ENCODE measurements at regions not wholly inside any gene's neighbourhood (a gene's known extent, or its start where the extent isn't known, plus 50 kb on each side); places are given as distances from the start of the nearest gene placed in this dataset.
"Not testable (repeated sequence)": the region's sequence is repeated elsewhere in the genome, so short reads cannot be mapped to it uniquely, and the experiment has no call there.

DNA sequence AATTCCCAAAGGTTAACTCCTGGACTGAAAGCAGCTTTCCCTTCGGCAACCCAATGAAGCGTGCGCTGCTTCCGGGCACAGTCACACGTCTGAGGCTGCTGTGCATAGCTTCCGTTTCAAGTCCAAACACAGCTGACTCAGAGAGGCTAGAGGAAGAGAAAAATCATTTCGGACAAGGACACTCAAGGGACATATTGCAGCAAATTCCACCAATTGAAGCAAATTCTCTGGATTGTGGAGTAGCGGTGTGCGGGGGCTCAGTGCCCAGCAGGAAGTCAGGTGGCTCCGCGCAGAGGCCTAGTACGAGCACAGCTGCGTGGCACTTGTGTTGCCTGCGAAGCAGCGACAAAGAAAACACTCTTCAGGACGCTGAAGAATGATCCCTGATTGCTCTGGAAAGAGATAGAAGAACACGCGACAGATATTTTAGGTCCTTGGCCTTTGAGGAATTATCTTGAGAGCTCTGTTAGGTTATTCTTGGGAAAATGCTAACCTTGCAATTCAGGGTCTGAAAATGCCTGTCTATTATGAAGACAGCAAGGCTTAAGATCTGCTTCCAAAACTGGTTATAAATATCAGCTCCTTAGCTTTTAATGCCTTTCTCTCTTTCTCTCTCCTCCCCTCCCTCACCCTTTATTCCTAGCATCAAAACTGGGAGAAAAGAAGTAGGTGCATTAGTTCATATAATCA is 352.6 kb upstream of the DLGAP1 start:
- H3K4me3 ChIP-seq (ENCODE audit: low read length) = no peak overlapping the region
- no peak for DNase-seq (ENCODE audit: low read depth, low spot score)

DNA sequence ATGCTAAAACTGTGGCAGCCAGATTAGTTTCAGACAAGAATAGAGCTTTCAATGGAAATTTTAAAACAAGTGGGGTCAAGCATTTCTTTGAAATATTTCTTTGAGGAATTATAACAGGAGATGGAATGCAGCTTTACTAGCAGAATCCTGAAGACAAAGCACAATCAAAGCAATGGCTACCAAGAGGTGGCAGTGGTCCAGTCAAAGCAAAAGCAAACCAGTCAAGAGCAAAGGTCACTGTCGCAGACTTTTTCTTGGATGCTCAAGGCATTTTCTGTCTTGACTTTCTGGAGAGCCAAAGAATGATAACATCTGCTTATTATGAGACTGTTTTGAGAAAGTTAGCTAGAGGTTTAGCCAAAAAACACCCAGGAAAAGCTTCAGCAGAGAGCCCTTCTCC is 351.2 kb upstream of the DLGAP1 start:
- no peak for DNase-seq (ENCODE audit: low read depth, low spot score)
- no peak overlapping the region for H3K4me3 ChIP-seq (ENCODE audit: low read length)

DNA sequence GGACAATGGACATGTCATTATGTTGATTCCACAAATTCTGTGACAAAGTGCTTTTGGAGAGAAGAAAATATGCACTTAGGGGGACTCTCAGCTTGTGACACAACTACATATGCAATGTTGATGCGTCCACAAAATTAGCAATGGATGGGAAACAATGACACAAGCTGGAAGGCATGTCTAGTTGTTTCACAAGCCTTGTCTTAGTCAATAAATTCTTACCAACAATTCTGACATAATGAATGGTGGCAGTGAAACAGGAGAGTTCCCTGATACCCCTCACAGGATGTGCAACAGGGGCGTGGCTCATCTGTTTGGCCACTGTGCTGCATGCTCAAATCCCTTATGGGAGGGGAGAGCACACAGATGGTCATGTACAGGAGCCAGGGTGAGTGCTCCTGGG is 347.2 kb upstream of the DLGAP1 start:
- DNase-seq (ENCODE audit: low read depth, low spot score) = no peak
- H3K4me3 ChIP-seq (ENCODE audit: low read length) = no peak overlapping the region

DNA sequence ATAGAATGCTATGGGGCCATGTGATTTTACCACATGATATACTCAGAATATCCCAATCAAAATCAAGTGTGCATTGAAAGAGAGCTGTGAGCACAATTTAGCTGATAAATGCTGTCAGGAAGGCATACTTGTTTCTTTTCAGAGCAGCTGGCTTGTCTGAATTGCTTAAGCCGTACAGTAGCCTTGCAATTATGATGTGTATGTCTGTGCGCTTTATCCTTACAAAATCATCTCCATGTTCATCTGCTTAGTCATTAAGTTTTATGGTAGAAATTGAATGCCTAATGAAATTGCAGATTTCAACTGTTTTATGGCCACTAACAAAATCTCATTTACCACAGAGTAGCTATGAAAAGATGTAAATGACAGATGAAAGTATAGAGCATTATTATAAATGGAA is 346.0 kb upstream of the DLGAP1 start:
- no peak for DNase-seq (ENCODE audit: low read depth, low spot score)

DNA sequence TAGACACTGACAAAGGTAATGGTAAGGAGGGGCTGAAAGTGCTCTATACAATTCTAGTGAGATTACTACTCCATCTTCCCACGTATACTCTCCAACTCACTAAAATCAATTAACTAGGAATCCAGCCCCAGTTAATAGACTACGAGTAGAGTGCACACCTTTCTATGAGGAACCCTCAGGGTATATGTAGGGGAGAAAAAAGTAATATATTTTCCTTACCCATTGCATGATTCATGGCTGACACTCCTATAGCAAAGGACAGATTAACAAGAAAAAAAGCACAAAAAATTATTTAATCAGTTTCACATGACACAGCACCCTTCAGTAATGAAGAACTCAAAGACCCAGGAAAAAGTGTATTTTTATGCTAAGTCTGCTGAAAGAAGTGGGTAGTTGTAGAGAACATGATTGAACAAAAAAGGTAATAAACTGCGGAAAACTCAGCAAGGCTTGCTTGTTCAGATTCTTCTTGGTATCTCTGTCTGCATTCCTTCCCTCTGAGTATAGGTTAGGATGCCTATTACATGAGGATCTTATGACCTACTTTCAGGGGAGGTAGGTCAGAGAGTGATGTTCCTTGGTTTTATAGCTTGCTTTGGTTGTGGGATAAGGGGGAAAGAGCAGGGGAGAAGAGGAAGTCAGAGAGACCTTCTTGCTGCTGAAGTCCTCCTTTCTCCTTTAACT is 342.0 kb upstream of the DLGAP1 start:
- H3K4me3 ChIP-seq (ENCODE audit: low read length) = no peak overlapping the region
- no peak for DNase-seq (ENCODE audit: low read depth, low spot score)

More for the DNA sequence above, 346.0 kb upstream of the DLGAP1 start:
- H3K4me3 ChIP-seq (ENCODE audit: low read length) = no peak overlapping the region

DNA sequence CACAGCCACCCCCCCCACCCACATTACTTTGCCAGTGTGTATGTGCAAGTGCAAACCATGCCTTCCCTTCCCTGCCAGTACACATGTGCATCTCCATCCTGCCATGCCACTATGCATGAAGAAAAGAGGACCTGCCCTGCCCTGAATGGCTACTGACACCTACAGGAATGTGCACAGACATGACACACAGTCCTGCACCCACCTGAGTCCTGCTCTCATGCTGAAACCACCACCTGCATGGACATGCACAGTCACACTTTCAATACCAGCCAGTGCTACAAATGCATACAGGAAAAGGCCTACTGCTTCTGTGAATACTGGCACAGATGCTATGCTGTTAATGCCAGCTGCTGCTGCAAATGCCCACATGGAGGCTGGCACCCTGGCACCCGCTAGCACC is 334.4 kb upstream of the DLGAP1 start:
- DNase-seq (ENCODE audit: low read depth, low spot score) = no peak
- H3K4me3 ChIP-seq (ENCODE audit: low read length) = no peak overlapping the region

DNA sequence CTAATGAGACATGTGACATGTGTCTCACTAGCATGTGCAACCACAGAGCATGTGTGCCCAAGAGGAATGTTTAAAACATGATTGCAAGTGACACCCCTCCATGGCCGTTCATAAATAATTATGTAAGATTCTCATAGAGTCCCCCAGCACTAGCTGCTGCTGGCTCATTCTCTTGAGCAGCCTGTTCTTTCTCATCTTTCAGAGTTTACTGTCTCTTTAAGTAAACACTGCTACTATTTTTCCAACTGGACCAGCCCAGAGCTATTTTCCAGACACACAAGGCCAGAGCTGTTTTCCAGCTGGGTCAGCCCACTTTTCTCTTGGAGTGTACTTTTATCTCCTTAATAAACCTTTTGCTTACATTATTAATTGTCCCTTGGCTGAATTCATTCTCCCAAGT is 326.8 kb upstream of the DLGAP1 start:
- no peak for DNase-seq (ENCODE audit: low read depth, low spot score)
- H3K4me3 ChIP-seq (ENCODE audit: low read length) = no peak overlapping the region

DNA sequence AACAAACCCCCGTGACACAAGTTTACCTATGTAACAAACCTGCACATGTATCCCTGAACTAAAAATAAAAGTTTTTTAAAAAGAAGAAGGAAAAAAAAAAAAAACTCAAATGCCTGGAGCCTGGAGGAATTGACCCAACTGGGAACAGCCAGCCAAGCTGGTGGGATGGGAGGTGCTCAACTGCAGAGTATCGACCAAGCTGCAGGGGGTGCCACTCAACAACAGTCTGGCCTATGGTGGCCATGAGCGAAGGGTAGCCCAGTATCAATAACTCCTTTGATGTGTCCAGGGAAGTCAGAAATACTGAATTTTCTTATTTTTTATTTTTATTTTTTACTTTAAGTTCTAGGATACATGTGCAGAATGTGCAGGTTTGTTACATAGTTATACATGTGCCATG is 310.3 kb upstream of the DLGAP1 start:
- DNase-seq (ENCODE audit: low read depth, low spot score) = no peak
- H3K4me3 ChIP-seq (ENCODE audit: low read length) = no peak overlapping the region

DNA sequence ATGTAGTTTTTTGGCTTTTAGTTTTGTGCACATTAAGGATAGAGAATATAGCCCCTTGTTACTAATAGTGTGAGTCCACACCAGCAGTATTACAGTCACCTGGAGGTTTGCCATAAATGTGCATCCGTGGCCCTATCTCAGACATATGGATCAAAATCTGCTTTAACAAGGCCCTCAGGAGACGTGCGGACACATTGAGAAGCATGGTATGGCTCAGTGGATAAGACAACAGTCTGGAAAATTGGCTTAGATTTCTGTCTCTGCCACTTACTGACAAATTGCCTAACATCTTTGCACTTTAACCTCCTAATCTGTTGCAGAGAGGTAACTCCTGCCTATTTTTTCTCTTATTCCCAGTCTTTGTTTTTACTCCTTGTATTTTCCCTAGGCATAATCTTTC is 307.2 kb upstream of the DLGAP1 start:
- DNase-seq (ENCODE audit: low read depth, low spot score) = no peak

DNA sequence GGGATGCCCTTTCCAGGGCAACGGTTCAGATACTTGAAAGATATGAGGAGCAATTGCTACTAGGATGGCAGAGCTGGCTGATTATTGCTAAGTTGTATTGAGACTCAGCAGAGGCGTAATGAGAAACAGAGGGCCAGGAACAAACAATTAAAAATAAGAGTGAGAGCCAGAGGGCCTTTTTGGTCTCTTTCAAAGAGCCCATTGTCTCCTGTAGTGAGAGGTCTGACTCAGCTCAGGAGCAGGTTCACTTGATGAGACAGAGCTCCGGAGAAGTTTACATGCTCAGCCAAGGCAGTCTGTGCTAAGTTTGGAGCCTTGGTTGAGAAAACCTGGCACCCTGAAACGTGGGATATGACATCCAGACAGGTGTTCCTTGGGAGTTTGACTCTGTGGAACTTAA is 303.9 kb upstream of the DLGAP1 start:
- H3K4me3 ChIP-seq (ENCODE audit: low read length) = no peak overlapping the region
- no peak for DNase-seq (ENCODE audit: low read depth, low spot score)

More for the DNA sequence above, 307.2 kb upstream of the DLGAP1 start:
- no peak overlapping the region for H3K4me3 ChIP-seq (ENCODE audit: low read length)

DNA sequence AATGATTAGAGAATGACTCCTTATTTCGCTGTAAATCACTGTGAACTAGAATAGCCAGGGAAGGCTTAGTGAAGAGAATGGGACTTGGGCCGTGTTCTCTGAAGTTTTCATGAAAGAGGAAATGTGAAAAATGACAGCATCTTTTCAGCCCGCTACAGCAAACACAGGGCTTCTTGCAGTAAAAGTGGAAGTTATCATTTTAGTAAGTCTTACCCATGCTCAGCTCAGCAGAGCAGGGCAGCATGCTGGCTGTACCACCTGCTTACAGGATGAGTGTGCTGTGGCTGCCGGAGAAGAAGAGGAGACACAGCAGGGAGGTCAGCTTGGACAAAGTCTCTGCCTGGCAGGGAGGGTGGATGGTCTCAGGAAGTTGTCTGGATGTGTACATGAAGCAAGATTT is 300.7 kb upstream of the DLGAP1 start:
- no peak overlapping the region for H3K4me3 ChIP-seq (ENCODE audit: low read length)

DNA sequence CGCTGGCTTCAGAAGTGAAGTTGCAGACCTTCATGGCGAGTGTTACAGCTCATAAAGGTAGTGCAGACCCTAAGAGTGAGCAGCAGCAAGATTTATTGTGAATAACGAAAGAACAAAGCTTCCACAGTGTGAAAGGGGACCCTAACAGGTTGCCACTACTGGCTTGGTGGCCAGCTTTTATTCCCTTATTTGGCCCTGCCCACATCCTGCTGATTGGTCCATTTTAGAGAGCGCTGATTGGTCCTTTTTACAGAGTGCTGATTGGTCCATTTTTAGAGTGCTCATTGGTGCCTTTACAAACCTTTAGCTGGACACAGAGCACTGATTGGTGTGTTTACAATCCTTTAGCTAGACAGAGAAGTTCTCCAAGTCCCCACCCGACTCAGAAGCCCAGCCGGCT is 298.0 kb upstream of the DLGAP1 start:
- DNase-seq (ENCODE audit: low read depth, low spot score); H3K4me3 ChIP-seq (ENCODE audit: low read length): not testable (repeated sequence)

More for the DNA sequence above, 300.7 kb upstream of the DLGAP1 start:
- no peak for DNase-seq (ENCODE audit: low read depth, low spot score)

DNA sequence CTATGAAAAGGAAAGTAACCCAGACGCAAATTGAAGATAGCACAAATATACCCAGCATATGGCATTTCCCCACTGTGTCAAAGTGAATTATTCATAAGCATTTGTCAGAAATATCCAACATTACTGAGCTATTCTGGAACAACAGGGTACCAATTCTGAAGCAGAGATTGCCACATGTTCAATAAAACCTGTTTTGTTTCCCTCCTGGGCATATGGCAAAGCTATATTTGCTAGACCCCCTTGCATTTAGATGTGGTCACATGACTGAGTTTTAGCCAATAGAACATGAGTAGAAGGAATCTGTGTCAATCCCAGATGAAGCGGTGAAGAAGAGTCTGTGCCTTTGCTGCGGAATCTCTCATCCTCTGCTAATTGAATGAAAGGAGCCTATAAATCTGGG is 296.4 kb upstream of the DLGAP1 start:
- H3K4me3 ChIP-seq (ENCODE audit: low read length) = no peak overlapping the region
- DNase-seq (ENCODE audit: low read depth, low spot score) = no peak

DNA sequence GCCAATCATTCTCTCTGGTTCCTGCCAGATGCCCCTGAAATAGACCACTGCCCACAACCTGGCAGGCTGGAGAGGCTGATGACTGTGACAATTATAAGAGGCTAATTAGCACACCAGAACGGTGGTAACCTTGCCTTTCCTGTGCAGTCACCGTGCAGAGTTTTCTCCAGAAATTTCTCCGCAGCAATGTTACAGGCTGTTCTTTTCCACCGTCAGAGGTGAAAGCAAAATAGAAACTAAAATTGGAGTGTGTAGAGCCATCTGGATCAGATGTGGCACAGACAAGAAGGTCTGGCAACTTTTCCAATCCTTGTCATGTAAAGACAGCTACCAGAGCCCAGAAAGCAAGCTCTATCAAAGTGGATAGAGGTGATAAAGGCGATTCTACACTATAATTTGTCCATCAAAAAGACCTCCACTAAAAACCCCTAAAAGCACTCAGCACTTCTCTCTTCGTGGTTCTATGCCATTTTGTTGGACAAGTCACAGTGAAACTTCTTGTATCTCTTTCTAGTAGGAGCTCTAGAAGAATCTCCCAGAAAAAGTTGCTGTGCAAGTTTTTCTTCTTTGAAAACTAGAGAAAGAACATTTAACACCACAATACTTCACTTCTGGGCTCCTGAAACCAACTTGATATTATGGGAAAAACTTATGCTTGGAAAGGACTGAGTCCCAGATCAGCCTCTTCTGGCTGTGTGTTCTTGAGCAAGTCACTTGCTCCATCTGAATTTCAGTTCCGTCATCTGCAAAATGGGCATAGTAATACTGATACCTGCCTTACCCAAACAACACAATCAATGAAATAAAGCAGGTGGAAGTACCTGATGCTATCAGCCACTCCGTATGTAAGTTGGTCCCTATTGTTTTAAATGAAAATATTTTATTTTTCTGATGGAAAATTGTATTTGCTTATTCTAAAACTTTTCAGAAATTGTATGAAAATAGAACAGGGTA is 295.6 kb upstream of the DLGAP1 start:
- H3K4me3 ChIP-seq (ENCODE audit: low read length) = no peak overlapping the region
- no peak for DNase-seq (ENCODE audit: low read depth, low spot score)

DNA sequence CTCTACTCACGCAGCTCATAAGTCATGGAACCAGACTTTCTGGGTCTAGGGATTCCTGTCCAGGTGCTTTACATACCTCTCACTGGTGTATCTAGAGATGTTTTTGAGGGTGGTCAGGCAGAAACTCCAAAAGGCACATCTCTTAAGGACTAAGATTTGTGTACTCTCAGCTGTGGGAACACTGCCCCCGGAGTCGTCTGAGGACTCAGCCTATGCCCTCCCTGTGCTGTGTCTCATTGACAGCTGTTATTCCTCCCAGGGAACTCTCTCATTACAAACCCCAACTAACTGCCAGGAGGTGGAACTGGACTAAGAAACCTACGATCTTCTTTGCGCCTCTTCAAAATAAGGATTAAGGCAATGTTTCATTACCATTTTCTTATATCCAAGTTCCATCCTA is 293.9 kb upstream of the DLGAP1 start:
- no peak for DNase-seq (ENCODE audit: low read depth, low spot score)

DNA sequence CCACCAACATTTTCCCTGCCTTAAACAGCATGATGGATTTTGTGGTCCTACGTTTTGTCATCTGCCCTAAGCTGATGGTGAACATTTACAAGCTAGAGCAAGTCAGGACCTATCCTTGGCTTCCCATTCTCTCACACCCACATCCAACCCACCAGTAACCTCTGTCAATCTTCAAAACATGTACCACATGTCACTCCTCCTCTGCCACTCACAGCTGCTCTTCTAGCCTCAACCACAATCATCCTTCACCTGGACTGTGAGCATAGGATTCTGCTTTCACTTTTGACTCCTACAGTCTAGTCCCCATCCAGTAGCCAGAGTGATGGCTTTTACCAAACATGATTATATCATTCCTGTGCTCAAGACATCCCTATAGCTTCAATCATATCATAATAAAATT is 279.8 kb upstream of the DLGAP1 start:
- peak; percentile 6 for DNase-seq (ENCODE audit: low read depth, low spot score)
- H3K4me3 ChIP-seq (ENCODE audit: low read length) = no peak overlapping the region

More for the DNA sequence above, 293.9 kb upstream of the DLGAP1 start:
- no peak overlapping the region for H3K4me3 ChIP-seq (ENCODE audit: low read length)

DNA sequence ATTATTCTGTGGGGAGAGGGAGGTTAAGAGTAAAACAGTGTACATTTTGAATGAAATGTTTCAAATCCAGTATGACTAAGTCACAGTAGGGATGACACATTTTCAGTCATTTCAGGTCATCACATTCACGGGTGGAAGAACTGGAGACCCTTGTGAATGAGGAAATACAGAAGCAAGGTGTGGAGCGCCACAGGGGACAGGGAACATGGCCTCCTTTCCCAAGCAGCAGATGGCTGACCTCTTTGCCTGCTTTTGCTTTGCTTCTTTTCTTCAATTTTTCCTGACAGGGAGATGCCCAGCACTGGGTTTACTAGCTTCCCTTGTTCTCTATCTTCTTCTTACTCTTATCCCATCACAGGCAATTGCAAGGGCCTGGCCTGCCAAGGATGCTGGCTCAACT is 278.9 kb upstream of the DLGAP1 start:
- no peak for DNase-seq (ENCODE audit: low read depth, low spot score)
- no peak overlapping the region for H3K4me3 ChIP-seq (ENCODE audit: low read length)

DNA sequence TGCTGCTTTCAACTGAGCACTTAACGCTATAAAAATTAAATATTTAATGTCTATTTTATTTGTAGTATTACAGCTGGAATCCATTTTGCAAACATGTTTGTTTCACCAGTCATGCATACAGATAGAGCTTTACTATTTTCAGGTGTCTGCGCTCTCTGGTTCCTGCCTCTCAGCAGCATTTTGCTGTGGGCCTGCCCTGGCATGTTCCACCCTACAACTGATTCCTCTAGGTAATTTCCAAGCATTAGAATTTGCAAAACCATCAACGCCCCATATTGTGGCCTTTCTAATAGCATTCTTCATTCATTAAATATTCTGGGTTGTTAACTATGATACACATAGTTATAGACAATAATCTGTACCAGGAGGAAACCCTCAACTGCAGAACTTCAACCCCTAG is 266.4 kb upstream of the DLGAP1 start:
- no peak for DNase-seq (ENCODE audit: low read depth, low spot score)
- H3K4me3 ChIP-seq (ENCODE audit: low read length) = no peak overlapping the region

DNA sequence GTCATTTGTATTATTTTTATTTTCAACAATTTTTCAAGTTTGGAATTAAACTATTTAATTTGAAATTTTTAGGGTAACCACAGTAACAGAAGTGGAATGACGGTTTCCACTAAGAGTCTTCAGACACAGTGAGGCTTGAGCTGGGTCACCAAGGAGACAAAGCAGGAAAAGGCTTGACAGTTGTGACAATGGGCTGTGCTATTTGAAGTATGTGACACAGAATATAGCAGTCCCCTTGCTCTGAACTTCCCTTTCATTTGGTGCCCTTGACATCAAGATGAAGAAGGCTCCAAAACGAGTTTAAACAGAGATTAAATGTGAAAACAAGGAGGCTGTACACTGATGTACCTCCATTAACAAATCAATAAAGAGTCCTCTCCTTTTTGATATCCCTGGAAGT is 265.4 kb upstream of the DLGAP1 start:
- DNase-seq (ENCODE audit: low read depth, low spot score) = no peak
- H3K4me3 ChIP-seq (ENCODE audit: low read length) = no peak overlapping the region

DNA sequence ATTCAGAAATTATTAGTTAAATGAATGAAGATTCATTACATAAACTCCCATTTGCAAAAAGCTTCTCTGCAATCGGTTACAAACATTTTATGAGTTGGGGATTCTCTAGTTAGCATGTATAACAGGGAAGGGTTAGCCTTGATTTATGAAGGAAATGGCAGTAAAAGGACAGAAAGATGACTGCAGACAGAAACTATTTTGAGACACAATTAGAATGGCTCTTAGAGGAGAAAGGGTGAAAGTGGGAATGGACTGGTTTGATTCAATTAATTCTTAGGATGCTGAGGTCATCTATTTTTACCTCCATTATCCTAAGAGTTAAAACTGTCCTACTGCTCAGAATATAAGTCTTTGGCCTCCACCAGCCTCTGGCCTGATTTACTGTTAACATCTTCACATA is 250.8 kb upstream of the DLGAP1 start:
- DNase-seq (ENCODE audit: low read depth, low spot score) = no peak
- H3K4me3 ChIP-seq (ENCODE audit: low read length) = no peak overlapping the region
